Amniotic epithelial cell (primary cell): ENCODE measurements at regions not wholly inside any gene's neighbourhood (a gene's known extent, or its start where the extent isn't known, plus 50 kb on each side); places are given as distances from the start of the nearest gene placed in this dataset.
A peak's percentile ranks its signal among the peaks of the same experiment; 100 is the strongest.

ENCODE experiments used
- DNase-seq: peaks from one replicate; pipeline ENCODE4 v3.0.0-alpha.2; 2010; ENCODE audit warnings: low read depth

DNA sequence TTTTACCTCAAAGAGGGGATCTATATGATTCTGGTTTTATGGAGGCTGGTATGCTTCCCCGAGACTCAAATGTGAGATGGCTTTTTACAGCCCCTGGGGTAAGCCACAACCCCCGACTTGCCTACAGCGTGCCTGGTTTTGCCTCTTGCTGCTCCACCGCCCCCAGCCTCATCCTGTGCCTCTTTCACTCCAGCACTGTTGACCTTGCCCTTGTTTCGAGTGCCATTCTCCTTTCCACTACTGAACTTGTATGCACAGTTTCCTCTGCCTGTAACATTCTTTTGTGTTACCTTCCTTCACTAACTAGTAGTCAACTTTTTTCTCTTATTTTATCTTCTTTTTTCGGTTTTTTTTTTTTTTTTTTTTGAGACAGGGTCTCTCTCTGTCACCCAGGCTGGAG is 219.0 kb upstream of the ZBED5 start:
- no peak for DNase-seq

DNA sequence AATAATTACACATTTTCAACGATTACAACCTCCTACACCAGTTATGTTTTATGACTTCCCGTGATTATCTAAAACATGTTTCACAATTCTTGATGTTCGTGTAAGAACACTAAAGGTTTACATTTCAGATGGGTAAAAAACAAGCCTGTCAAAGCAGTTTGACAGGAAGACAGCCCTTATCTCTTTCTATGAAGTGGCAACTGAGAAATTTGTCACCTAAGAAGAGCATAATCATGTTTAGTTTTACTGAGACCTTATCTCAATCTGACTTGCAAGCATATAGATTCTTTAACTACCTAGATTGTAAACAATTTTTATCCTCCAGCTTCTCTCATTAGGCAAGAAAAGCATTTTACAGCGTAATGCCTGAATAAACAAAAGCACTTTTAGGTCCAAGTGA is 218.4 kb upstream of the ZBED5 start:
- DNase-seq, result no peak

DNA sequence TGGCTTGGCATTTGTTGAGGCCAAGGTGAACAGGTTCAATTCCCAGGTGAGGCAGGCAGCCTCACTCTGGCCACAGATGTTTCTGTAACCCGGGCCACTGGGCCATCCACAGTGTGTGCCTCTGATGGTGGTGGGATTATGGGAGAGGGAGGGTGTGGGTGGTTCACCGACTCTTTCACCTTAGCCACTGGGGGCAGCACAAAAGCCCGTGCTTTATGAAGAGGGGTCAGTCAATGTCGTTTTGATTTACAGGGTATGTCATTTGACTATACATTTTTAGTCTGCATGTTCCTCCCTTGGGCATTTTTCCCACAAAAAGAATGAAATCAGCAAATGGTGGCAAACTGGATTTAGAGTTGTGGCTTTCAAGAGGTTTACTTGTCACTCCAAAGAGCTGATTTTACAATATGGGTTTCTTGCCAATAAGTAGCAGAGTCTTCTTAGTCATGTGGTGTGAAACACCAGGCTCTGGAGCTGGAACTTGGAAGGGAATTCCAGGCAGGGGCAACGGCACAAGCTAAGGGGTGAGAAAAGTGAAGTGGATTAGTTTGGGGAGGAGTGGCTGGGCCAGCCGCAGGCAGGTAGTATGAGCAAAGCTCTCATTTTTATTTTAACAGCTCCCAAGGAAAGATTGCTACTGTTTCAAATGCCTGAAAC is 217.8 kb upstream of the ZBED5 start:
- no peak for DNase-seq

DNA sequence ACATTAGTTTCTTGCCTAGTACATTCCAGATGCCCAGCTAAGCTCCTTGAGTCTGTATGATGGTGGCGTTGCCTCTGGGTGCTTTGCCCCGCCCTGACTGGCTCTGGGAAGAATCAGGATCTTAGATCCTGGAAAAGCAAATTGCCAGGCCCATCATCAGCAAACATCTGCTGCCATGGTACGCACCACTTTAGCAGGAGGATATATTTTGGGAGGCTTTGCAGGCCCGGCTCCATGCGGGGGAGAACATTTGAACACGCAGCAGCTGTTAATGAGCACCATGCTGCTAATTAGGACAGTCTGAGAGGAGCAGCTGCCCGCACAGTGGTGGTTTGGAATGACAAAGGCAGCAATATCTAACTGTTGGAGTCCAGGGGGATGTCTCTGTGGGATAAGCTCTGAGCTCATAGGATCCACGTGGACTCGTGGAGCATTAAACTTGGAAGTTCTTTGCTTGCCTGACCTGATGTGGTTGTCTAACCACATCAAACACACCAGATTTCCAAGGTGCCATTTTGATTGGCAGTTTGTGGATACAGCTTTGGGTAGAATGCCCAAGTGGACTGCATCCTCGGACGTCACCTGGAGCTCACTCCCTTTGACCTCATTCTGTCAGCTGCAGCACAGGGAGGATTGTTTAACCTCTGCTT is 217.0 kb upstream of the ZBED5 start:
- no peak for DNase-seq

DNA sequence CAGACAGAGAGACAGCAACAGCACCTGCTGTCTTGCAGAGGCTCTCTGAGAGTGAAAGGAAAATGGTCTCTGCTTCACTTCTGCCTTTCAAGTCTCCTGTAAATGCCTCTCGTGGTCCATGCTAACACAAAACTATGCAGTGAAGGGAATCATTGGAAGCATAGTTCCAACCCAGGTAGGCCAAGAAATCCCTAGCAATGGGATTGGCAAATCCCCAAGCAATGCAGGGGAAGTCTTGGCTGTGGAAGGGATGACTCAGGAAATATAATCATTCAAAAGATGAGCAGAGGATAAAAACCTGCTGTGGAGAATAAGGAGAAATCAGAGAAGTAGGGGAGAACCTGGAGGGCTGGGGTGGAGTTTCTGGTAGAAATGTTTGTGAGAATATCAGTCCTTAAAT is 216.1 kb upstream of the ZBED5 start:
- DNase-seq, result no peak

DNA sequence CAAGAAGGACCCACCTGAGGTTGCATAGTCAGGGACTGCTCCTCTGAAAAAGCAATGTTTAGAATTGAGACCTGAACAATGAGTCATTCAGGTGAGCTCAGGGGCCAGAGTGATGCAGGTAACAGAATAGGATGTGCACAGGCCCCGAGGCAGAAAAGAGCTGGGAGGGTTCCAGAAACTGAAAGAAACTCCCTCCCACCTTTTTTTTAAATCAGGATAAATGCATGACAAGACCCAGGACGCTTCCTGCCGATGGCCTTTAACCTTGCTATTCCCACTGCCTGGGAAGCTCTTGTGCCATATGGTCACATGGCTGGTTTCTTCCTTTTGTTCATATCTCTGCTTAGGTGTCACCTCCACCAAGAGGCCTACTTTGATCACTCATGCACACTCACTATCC is 214.2 kb upstream of the ZBED5 start:
- DNase-seq, result no peak

DNA sequence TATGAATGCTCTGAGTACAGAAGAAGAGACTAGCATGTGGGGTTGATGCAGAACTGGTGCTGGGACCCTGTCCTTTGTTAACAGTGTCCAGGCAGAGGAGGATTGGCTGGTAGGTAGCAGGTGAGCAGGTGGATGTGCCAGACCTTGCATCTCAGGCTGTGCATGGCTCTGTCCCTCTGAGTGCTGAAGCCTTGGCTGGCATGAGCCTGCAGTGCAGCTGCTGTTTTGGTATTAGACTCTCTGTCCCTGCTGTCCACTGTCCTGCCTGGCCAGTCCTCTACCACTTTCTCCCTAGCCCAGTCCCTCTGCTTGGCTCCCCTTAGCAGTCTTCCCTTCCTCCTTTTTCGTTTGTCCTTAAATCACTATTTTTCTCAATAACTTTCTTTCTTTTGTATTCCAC is 213.6 kb upstream of the ZBED5 start:
- DNase-seq, result no peak

DNA sequence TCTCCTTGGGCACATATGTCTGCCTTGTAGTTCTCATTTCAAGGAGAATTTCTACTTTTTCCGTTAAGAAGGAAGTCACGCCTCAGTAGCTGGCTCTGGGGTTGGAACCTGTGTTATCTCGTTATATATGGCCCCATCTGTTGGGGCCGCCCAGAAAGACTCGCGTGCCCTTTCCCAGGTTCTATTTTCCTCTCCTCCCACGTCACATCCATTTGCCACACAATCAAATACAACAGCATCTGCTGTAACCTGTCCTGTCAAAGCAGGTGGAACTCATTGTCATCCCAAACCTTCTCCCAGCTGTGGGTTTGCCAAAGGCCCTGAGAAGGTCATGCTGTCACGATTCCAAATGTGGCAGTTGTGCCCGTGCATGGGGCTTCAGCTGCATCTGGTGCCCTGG is 213.1 kb upstream of the ZBED5 start:
- DNase-seq, result no peak

DNA sequence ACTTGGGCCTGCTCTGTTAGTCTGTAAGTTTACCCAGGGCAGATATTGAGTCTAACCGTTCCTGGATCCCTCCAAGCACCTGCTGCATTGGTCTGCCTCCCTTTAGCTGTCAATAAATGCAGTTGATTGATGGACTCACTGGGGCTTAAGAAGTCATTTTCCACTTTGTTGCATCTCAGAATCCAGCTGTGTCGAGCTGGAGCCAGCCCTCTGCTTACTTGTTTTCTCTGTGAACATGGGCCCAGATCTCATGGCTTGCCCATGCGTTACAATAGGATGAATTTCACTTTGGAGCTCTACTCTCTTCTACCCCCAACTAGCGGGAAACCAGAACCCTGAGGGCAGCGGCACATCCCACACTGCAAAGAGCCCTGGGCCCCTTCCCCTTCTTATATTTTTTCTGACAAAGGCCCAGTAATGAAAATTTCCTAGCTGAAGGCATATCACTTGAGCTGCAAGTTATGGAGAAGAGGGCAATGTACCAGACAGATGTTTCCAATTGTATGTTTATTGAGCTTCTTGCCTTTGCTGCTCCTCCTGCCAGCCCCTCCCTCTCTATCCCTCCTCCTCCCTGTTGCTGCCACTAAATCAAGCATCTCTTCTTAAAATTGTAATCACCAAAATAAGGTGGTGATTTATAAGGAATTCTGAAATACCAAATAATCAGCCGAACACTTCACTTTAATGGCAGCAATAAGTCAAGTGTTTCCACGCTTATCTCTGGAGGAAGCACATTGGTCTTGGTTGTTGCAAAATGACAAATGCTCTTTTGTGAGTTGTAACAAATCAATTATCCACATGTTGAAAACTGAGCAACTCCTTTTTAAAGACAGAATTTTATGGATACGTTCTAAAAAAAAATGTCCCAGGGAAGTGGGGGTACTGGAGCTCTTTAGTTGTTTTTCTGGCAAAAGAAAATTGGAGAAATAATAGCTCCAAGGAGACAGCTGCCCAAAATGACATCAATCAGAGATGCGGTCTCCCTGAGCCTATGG is 212.3 kb upstream of the ZBED5 start:
- no peak for DNase-seq

DNA sequence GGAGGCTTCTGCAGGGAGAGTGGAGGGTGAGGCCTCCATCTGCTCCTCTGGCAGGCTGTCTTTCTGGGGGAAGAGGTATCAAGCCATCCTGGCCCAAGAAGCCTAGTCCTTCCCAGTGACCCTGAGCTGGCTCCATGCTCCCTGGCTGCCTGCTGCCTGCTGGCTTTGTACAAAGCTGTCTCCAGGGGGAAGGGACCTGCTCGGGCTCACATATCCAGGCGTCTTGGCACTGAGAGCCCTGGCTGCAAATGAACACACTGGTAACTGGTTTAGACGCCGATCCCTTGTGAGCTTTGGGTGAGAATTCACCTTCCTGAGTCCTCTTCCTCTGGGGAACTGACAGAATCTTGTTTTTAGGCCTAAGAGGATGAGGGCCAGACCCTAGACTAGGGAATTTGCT is 210.3 kb upstream of the ZBED5 start:
- no peak for DNase-seq

DNA sequence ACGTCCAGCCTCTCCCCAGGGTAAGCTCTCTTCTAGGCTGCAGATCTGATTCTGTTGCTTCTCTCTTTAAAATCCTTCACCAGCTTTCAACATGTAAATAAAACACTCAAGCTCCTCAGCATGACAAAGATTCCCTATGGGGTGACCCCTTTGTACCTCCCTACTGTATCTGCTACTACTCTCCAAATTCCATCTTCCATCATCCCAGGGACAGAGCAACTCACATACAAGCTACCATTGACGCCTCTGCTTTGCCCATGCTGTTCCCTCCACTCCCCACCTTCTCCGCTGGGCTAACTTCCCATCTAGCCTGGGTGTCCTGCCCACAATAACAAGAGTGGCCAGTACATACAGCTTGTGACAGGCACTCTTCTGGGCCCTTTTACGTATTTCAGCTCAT is 207.5 kb upstream of the ZBED5 start:
- DNase-seq, result no peak

DNA sequence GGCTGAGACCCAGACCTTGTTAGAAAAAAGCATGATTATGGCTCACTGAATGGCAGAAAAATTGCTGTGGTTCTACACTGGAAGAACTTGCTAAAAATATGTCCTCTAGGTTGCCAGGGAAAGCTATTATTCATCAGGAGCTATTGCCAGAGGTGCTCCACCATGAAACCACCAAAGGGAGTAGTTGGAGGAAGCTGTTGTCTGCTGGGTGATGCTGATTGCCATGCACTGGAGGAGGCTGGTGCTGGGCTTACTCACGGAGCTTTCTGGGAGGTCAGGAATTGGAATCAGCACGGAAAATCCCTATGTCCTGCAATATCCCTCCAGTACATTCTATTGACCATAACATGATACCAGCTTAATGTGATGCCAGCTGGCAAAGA is 199.6 kb upstream of the ZBED5 start:
- DNase-seq, result peak; percentile 67

DNA sequence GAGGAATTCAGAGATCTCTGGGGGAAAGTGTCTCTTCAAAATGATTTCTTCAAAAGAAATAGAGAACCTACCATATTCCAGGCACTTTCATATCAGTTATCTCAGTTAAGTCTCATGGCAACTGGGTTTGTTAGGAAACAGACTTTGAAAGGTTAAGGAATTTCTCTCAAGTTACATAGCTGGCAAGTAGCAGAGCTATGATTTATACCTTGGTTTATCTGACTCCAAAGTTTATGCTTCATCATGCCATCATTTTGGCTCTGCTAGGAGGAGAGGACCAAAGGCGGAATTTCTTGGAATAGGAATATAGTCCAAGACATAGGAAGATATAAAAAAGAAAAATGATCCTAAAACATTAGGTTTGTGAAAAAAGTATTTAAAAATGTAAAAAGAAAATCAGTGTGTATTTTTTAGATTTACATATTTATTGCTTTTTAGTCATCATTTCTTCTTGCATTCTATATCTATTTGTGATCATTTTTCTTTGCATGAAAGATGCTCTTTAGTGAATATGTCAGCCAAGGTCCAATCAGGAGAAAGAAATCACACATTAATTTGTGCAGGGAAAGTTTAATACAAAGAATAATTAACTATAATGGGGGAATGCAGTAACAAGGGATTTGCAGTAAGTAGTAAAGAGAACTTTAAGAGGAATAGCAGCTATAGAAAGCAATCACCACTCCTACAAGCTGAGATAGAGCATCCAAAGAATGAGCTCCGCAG is 199.1 kb upstream of the ZBED5 start:
- peak; percentile 59 for DNase-seq

DNA sequence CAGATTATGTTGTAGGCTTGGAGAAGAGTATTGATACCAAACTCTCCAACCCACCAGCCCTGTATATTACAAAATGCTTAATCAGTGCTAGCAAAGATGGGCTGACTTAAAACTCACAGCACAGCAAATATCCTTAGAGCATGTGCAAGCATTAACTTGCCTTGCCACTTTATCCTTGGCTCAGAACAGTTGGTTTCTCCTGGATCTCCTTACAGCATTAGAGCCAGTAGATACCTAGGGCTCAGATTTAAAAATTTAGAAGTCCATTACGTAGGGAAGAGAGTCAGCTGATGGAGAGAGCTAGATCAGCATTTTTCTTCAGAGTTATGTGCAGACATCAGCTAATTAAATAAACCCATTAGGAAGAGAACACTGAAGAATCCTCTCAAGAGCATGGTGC is 198.5 kb upstream of the ZBED5 start:
- DNase-seq, result no peak

DNA sequence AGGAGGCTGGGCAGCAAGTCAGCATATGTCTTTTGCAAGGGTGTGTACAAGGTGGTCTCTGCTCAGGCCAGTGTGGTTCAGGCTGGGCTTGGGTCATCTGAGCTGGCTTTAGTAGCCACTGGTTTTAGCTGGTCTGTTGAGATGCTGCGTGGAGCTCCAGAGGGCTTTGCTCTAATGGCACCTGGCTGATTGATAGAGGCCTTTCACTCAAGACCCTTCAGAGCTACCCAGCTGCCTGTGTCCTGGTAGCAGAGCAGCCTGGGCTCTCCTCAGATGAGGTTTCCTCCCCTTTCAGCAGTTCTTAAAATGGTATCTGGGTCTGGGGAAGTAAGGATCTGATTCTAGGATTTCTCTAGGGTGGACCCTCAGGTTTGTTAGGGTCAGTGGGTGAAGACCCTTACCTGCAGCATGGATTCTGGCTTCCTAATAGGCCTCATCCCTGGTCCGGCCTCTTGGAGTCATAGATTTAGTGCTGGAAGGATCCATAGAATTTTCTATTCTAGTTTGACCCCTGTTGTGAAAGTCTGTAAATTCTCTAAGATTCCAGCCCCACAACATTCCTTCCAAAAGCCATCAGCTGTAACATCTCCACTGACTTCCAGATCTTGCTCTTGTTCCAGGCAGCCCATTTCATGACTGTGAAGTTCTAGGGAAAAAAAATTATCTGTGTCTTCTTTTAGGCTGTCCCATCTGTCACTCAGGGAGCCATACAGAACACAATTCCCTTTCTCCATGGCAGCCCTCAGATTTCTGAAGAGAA is 190.2 kb upstream of the ZBED5 start:
- no peak for DNase-seq

DNA sequence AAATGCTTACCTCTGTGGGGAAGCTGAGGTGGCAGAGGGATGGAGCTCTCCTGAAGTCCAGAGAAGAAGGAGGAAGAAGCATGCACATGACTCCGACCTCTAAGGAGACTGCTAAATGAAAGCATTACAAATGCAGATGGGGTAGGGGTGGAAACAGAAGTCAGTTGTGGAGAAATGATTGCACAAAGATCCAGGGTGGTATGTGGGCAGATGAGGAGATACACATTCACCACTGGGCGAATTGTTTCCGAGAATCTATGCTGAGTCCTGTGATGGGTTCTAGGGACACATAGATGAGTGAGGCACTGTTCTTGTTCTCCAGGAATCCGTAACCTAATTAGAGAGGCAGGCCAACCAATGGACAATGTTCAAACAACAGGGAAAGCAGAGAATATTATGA is 188.9 kb upstream of the ZBED5 start:
- no peak for DNase-seq

DNA sequence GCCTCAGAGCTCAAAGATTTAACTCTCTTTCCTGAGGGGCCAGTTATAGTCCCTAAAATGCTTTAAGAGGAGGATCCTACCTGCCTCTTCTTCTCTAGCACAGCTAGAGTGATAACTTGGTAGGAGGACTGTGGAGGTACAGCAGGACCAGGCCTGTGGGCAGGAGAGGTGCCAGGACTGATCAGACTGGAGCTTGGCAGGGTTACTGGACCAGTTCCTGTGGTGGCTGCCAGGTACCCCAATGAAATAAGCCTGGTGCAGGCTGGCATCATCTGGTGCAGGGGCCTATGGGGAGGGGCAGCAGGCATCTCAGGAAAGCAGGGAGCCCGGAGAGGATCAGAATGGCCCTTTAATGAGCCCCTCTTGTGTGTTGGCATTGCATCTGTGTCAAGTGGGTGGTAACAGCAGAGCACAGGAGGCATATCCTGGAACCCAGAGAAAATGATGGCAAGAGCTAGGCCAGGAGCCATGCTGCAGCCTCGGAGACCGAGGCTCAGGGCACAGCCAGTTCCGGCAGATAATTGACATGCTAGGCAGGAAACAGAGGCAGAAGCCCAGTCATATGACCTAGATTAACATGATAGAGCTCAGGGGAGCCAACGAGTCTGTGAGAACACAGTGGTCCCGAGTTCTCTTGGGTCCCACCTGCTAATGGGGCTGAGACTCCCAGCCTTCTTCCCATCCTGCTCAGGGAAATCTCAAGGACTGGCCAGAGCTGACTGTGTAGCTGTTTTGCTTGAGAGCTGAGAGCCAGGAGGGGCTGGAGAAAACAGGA is 187.5 kb upstream of the ZBED5 start:
- no peak for DNase-seq

DNA sequence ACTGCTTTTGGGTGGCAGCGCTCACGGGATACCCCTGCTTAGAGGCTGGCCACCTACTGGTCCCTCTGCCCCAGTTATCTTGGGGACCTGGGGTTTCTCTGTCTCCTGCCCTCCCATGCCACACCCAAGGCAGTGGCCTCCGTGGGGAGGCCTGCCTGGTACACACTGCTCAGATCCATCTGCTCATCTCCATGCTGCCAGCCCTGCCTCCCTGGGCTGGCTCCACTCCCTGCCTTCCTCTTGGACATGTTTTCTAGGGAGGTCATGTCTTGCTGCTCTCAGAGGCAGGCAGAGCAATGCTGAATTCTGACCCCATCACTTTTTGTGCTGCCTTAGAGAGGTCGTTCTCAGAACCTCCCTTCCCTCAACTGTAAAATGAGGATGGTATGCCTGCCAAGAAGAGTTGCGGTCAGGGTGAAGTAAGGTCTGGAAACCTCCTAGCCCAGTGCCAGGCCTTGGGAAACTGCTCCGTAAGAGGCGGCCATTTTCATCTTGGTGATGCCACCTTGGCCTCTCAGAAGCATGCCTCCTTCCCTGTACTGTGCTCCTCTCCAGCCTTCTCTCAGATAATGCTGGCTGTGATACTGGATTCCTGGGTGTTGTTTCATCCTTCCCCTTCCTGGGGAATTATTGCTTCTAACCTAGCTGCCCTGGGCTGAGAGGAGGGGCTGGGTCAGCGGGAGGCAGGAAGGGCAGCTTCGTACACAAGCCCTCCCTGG is 186.4 kb upstream of the ZBED5 start:
- no peak for DNase-seq

DNA sequence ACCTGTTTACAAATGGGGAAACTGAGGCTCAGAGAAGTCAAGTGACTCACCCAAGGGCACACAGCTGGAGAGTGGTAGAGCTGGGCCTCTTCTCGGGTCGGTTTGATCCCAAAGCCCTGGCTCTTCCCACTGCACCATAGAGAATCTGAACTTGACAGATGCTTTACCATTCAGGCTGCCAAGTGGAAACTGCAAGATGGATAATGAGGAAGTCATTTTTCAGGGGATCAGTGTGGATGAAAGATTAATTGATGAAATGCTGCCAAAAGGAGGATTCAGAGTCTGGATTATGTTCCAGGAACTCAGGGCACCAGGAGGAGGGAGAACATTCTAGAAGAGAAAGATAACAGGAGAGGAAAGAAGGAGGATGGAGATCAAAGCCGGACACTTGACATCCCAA is 185.9 kb upstream of the ZBED5 start:
- DNase-seq, result no peak
